GM12878 (cell line): ENCODE measurements at regions not wholly inside any gene's neighbourhood (a gene's known extent, or its start where the extent isn't known, plus 50 kb on each side); places are given as distances from the start of the nearest gene placed in this dataset.

Source experiments
- ATAC-seq: fragments of 200-7000 bp; cut with Tn5 transposase; 3 replicates; pipeline ENCODE4 v1.9.1; 2020; ENCODE audit warnings: mild to moderate bottlenecking, moderate library complexity
- BruUV-seq: library from RNA; stranded (reverse); fragments of 400-500 nt; replicated peaks from 2 replicates; lab custom pipeline; 2021; lab: Mats Ljungman, UMichigan
- CTCF ChIA-PET: fragments of 300-600 bp; sonication (Branson Sonifier 250); formaldehyde crosslinking; extraction: SDS; loops from one replicate; lab custom pipeline; 2021; ENCODE audit warnings: inconsistent platforms; lab: Yijun Ruan, JAX
- POLR2A ChIA-PET: fragments of 350-600 bp; formaldehyde crosslinking; extraction: SDS; loops from one replicate; lab custom pipeline; 2021; ENCODE audit warnings: inconsistent platforms; lab: Charles Lee
- RAD21 ChIA-PET: fragments of 300-600 bp; sonication (Branson Sonifier 250); formaldehyde crosslinking; loops from one replicate; lab custom pipeline; 2023; ENCODE audit warnings: antibody characterized with exemption; ENCODE audit not compliant: unreplicated experiment; lab: Charles Lee
- SMC1A ChIA-PET: fragments of 300-600 bp; sonication (Branson Sonifier 250); formaldehyde crosslinking; loops from one replicate; lab custom pipeline; 2023; ENCODE audit not compliant: unreplicated experiment, uncharacterized antibody; lab: Charles Lee
- DNase-seq: peaks from one replicate; pipeline ENCODE4 v3.0.0-alpha.2; 2011; ENCODE audit warnings: low read depth, low spot score
- FAIRE-seq: peaks from 3 replicates; lab custom pipeline; 2011; peaks lifted over from hg19 to GRCh38; lab: Jason Lieb, UNC
- H2AFZ ChIP-seq: 2 replicates; pipeline ENCODE4 v1.6.0; 2011; ENCODE audit warnings: low read depth, low read length, control low read depth; ENCODE audit not compliant: control insufficient read depth
- H3K27ac ChIP-seq: 2 replicates; pipeline ENCODE4 v1.5.1; 2011; ENCODE audit warnings: control low read depth; ENCODE audit not compliant: control insufficient read depth, insufficient read depth
- H3K27me3 ChIP-seq, 2 experiments: replicated peaks in 1 of 2; 2 replicates each; pipeline versions ENCODE4 v1.6.0 to v1.6.1; 2011; ENCODE audit warnings: low read length in 1 of 2; ENCODE audit not compliant: control insufficient read depth in 2 of 2, insufficient read depth in 2 of 2
- H3K36me3 ChIP-seq, 2 experiments: 2 replicates each; pipeline ENCODE4 v1.5.1; 2011; ENCODE audit warnings: low read length in 1 of 2; ENCODE audit not compliant: control insufficient read depth in 2 of 2, insufficient read depth in 2 of 2
- H3K4me1 ChIP-seq: 2 replicates; pipeline ENCODE4 v1.6.1; 2011; ENCODE audit warnings: mild to moderate bottlenecking, low read length, moderate library complexity, mixed read lengths; ENCODE audit not compliant: control insufficient read depth, insufficient read depth
- H3K4me2 ChIP-seq: 2 replicates; pipeline ENCODE4 v1.6.0; 2011; ENCODE audit warnings: control low read depth; ENCODE audit not compliant: control insufficient read depth, insufficient read depth
- H3K4me3 ChIP-seq: fragments of 200-600 bp; sonication (generic); 2 replicates; pipeline ENCODE4 v1.5.1; 2016
- H3K79me2 ChIP-seq: 2 replicates; pipeline ENCODE4 v1.6.0; 2011; ENCODE audit warnings: low read length; ENCODE audit not compliant: control insufficient read depth, insufficient read depth
- H3K9ac ChIP-seq: 2 replicates; pipeline ENCODE4 v1.8.0; 2011; ENCODE audit warnings: low read length, control low read depth, mixed read lengths; ENCODE audit not compliant: control insufficient read depth, insufficient read depth
- H3K9me3 ChIP-seq: replicated peaks from 3 replicates; pipeline ENCODE4 v1.5.1; 2011; ENCODE audit warnings: mild to moderate bottlenecking, low read length; ENCODE audit not compliant: control insufficient read depth, insufficient read depth
- H4K20me1 ChIP-seq: 2 replicates; pipeline ENCODE4 v1.6.0; 2011; ENCODE audit not compliant: control insufficient read depth, insufficient read depth
- EED ChIP-seq: sonication (generic); IDR thresholded peaks from 2 replicates; pipeline ENCODE4 v1.6.1; 2016; ENCODE audit warnings: antibody characterized with exemption, low read depth
- HDAC6 ChIP-seq: fragments of 200-600 bp; sonication (generic); IDR thresholded peaks from one replicate; pipeline ENCODE4 v1.8.0; 2017; ENCODE audit warnings: antibody characterized with exemption; ENCODE audit not compliant: unreplicated experiment
- POLR2A ChIP-seq: IDR thresholded peaks from 2 replicates; pipeline ENCODE4 v1.6.1; 2011; ENCODE audit warnings: low read depth, mild to moderate bottlenecking, low read length
- POLR2AphosphoS2 ChIP-seq: IDR thresholded peaks from 2 replicates; pipeline ENCODE4 v1.6.1; 2011; ENCODE audit warnings: low read depth, mild to moderate bottlenecking, low read length, improper control_type of control experiment, moderate library complexity
- STAT3 ChIP-seq: IDR thresholded peaks from 2 replicates; pipeline ENCODE4 v1.6.1; 2011; ENCODE audit warnings: low read depth, low read length, improper control_type of control experiment
- TCF7 ChIP-seq: IDR thresholded peaks from 2 replicates; pipeline ENCODE4 v1.6.1; 2014; ENCODE audit warnings: antibody characterized with exemption, borderline replicate concordance
- YBX1 ChIP-seq: fragments of 450-650 bp; IDR thresholded peaks from 2 replicates; pipeline ENCODE4 v1.6.1; 2016; ENCODE audit warnings: antibody characterized with exemption
- WGBS: methylation state at CpG from one replicate; pipeline ENCODE4 v1.1.6; 2016; ENCODE audit warnings: low lambda C conversion rate; ENCODE audit not compliant: insufficient replicate concordance, insufficient coverage; ENCODE audit errors: missing lambda C conversion rate; 5-methylcytosine and 5-hydroxymethylcytosine counted together
- in situ Hi-C: fragments of 300-500 bp; cut with MboI; formaldehyde crosslinking; loops from 9 replicates; pipeline ENCODE4 v1.14.3; 2018; ENCODE audit warnings: mixed read lengths
- intact Hi-C: fragments of 100-400 bp; cut with micrococcal nuclease; formaldehyde crosslinking; loops from one replicate; pipeline ENCODE4 v1.14.2; 2022; ENCODE audit not compliant: unreplicated experiment
- TF ChIP-seq, protein P1 (sequence below): fragments of 450-650 bp; IDR thresholded peaks from 2 replicates; pipeline ENCODE4 v1.6.1; 2017; ENCODE audit warnings: mild to moderate bottlenecking, moderate library complexity
- TF ChIP-seq, protein P2 (sequence below): fragments of 150-350 bp; IDR thresholded peaks from 2 replicates; pipeline ENCODE4 v1.6.1; 2016; ENCODE audit warnings: low read depth, low read length
- TF ChIP-seq, protein P3 (sequence below): fragments of 450-650 bp; IDR thresholded peaks from 2 replicates; pipeline ENCODE4 v1.6.1; 2018; ENCODE audit warnings: mild to moderate bottlenecking, low read depth, moderate library complexity; ENCODE audit not compliant: partially characterized antibody

DNA sequence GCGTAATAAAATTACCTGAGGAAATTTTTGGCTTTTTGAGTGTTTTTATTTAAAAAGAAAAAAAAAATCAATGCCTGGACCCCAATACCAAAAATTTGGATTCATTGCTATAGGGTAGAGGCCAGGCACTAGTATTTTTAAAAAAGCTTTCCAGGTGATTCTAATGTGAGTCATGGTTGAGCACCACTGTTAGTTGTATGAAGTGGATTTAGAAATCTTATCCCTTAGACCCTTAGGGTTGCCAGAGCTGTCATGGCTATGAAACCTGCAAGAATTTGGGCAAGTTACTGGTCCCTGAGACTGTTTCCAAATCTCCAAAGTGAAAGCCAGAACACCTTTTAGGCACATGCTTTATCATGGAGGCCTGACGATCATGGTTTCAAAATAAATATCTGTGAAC is 262.5 kb downstream of the AHR start:
- Histone ChIP-seq H3K36me3 (no peaks in the 10 kb centered on the region), H3K4me1 (no peaks in the 10 kb centered on the region), H3K79me2 (no peaks in the 10 kb centered on the region), H3K9ac (no peak overlapping the region), H3K4me3 (no peak overlapping the region), H3K27me3 (no peaks in the 10 kb centered on the region), H4K20me1 (no peaks in the 10 kb centered on the region), H3K27ac (no peak overlapping the region), H2AFZ (no peak overlapping the region), H3K4me2 (no peak overlapping the region), H3K9me3 (no peaks in the 10 kb centered on the region)
- ATAC-seq, result no peak
- WGBS, result 61% methylated on average over 2 of the region's 2 CpGs
- SMC1A ChIA-PET, result no interaction called here
- POLR2A ChIA-PET, result no interaction called here
- no peak for FAIRE-seq
- intact Hi-C loops (no loop called here), in situ Hi-C loops (no loop called here)
- BruUV-seq, result no TSS peak
- DNase-seq, result no peak
- RAD21 ChIA-PET, result no interaction called here
- CTCF ChIA-PET, result interaction anchor here (1.2 kb wide), 1 partner anchor 29 kb away, joined by 3 read pairs; no protein-coding TSS in a partner anchor
- TF ChIP-seq POLR2A (no peak), POLR2AphosphoS2 (no peak), TCF7 (no peak), HDAC6 (no peak), STAT3 (no peak), YBX1 (no peak), EED (no peak)
- TF ChIP-seq, protein P1, sequence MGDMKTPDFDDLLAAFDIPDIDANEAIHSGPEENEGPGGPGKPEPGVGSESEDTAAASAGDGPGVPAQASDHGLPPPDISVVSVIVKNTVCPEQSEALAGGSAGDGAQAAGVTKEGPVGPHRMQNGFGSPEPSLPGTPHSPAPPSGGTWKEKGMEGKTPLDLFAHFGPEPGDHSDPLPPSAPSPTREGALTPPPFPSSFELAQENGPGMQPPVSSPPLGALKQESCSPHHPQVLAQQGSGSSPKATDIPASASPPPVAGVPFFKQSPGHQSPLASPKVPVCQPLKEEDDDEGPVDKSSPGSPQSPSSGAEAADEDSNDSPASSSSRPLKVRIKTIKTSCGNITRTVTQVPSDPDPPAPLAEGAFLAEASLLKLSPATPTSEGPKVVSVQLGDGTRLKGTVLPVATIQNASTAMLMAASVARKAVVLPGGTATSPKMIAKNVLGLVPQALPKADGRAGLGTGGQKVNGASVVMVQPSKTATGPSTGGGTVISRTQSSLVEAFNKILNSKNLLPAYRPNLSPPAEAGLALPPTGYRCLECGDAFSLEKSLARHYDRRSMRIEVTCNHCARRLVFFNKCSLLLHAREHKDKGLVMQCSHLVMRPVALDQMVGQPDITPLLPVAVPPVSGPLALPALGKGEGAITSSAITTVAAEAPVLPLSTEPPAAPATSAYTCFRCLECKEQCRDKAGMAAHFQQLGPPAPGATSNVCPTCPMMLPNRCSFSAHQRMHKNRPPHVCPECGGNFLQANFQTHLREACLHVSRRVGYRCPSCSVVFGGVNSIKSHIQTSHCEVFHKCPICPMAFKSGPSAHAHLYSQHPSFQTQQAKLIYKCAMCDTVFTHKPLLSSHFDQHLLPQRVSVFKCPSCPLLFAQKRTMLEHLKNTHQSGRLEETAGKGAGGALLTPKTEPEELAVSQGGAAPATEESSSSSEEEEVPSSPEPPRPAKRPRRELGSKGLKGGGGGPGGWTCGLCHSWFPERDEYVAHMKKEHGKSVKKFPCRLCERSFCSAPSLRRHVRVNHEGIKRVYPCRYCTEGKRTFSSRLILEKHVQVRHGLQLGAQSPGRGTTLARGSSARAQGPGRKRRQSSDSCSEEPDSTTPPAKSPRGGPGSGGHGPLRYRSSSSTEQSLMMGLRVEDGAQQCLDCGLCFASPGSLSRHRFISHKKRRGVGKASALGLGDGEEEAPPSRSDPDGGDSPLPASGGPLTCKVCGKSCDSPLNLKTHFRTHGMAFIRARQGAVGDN, result no peak
- TF ChIP-seq, protein P2, sequence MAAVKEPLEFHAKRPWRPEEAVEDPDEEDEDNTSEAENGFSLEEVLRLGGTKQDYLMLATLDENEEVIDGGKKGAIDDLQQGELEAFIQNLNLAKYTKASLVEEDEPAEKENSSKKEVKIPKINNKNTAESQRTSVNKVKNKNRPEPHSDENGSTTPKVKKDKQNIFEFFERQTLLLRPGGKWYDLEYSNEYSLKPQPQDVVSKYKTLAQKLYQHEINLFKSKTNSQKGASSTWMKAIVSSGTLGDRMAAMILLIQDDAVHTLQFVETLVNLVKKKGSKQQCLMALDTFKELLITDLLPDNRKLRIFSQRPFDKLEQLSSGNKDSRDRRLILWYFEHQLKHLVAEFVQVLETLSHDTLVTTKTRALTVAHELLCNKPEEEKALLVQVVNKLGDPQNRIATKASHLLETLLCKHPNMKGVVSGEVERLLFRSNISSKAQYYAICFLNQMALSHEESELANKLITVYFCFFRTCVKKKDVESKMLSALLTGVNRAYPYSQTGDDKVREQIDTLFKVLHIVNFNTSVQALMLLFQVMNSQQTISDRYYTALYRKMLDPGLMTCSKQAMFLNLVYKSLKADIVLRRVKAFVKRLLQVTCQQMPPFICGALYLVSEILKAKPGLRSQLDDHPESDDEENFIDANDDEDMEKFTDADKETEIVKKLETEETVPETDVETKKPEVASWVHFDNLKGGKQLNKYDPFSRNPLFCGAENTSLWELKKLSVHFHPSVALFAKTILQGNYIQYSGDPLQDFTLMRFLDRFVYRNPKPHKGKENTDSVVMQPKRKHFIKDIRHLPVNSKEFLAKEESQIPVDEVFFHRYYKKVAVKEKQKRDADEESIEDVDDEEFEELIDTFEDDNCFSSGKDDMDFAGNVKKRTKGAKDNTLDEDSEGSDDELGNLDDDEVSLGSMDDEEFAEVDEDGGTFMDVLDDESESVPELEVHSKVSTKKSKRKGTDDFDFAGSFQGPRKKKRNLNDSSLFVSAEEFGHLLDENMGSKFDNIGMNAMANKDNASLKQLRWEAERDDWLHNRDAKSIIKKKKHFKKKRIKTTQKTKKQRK, result no peak
- TF ChIP-seq, protein P3, sequence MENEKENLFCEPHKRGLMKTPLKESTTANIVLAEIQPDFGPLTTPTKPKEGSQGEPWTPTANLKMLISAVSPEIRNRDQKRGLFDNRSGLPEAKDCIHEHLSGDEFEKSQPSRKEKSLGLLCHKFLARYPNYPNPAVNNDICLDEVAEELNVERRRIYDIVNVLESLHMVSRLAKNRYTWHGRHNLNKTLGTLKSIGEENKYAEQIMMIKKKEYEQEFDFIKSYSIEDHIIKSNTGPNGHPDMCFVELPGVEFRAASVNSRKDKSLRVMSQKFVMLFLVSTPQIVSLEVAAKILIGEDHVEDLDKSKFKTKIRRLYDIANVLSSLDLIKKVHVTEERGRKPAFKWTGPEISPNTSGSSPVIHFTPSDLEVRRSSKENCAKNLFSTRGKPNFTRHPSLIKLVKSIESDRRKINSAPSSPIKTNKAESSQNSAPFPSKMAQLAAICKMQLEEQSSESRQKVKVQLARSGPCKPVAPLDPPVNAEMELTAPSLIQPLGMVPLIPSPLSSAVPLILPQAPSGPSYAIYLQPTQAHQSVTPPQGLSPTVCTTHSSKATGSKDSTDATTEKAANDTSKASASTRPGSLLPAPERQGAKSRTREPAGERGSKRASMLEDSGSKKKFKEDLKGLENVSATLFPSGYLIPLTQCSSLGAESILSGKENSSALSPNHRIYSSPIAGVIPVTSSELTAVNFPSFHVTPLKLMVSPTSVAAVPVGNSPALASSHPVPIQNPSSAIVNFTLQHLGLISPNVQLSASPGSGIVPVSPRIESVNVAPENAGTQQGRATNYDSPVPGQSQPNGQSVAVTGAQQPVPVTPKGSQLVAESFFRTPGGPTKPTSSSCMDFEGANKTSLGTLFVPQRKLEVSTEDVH, result no peak
